ENCODE measurements at regions not wholly inside any gene's neighbourhood (a gene's known extent, or its start where the extent isn't known, plus 50 kb on each side); places are given as distances from the start of the nearest gene placed in this dataset.

GRCh38 chr4:57254754-57255153 is 144.6 kb upstream of the IGFBP7 start:
- DNase-seq (ENCODE audit: low read depth in 2 of 2) = no peak

- no peak for DNase-seq (ENCODE audit: low read depth in 2 of 2)
These were observed 138.9 kb upstream of the IGFBP7 start for GRCh38 chr4:57249083-57249482.

- DNase-seq (ENCODE audit: low read depth in 2 of 2) = no peak
These were observed 132.9 kb upstream of the IGFBP7 start for GRCh38 chr4:57243076-57243475.

- DNase-seq (ENCODE audit: low read depth in 2 of 2) = no peak
These were observed 124.1 kb upstream of the IGFBP7 start for GRCh38 chr4:57234252-57234775.

- no peak for DNase-seq (ENCODE audit: low read depth in 2 of 2)
These were observed 123.2 kb upstream of the IGFBP7 start for GRCh38 chr4:57233386-57233785.

- DNase-seq (ENCODE audit: low read depth in 2 of 2) = no peak
These were observed 121.6 kb upstream of the IGFBP7 start for GRCh38 chr4:57231781-57232180.

- no peak for DNase-seq (ENCODE audit: low read depth in 2 of 2)
These were observed 110.5 kb upstream of the IGFBP7 start for GRCh38 chr4:57220734-57221133.

GRCh38 chr4:57220172-57220571 is 110.0 kb upstream of the IGFBP7 start:
- DNase-seq (ENCODE audit: low read depth in 2 of 2) = no peak

GRCh38 chr4:57219431-57219830 is 109.2 kb upstream of the IGFBP7 start:
- no peak for DNase-seq (ENCODE audit: low read depth in 2 of 2)

GRCh38 chr4:57214654-57215411 is 104.6 kb upstream of the IGFBP7 start:
- DNase-seq (ENCODE audit: low read depth in 2 of 2) = no peak

- DNase-seq (ENCODE audit: low read depth in 2 of 2) = no peak
These were observed 100.9 kb upstream of the IGFBP7 start for GRCh38 chr4:57211131-57211530.

- DNase-seq (ENCODE audit: low read depth in 2 of 2) = no peak
These were observed 96.0 kb upstream of the IGFBP7 start for GRCh38 chr4:57206172-57206571.

- no peak for DNase-seq (ENCODE audit: low read depth in 2 of 2)
These were observed 95.4 kb upstream of the IGFBP7 start for GRCh38 chr4:57205580-57205979.

GRCh38 chr4:57200799-57201327 is 90.7 kb upstream of the IGFBP7 start:
- DNase-seq (ENCODE audit: low read depth in 2 of 2) = no peak

GRCh38 chr4:57199267-57199666 is 89.1 kb upstream of the IGFBP7 start:
- DNase-seq (ENCODE audit: low read depth in 2 of 2) = no peak

- no peak for DNase-seq (ENCODE audit: low read depth in 2 of 2)
These were observed 85.4 kb upstream of the IGFBP7 start for GRCh38 chr4:57195622-57196021.

- no peak for DNase-seq (ENCODE audit: low read depth in 2 of 2)
These were observed 84.0 kb upstream of the IGFBP7 start for GRCh38 chr4:57194068-57194611.

GRCh38 chr4:57193209-57193810 is 83.1 kb upstream of the IGFBP7 start:
- DNase-seq (ENCODE audit: low read depth in 2 of 2) = no peak

GRCh38 chr4:57191523-57192034 is 81.4 kb upstream of the IGFBP7 start:
- no peak for DNase-seq (ENCODE audit: low read depth in 2 of 2)

GRCh38 chr4:57190601-57191481 is 80.7 kb upstream of the IGFBP7 start:
- no peak for DNase-seq (ENCODE audit: low read depth in 2 of 2)

GRCh38 chr4:57187246-57187645 is 77.1 kb upstream of the IGFBP7 start:
- DNase-seq (ENCODE audit: low read depth in 2 of 2) = no peak

Data from stimulated activated CD8-positive, alpha-beta memory T cell treated with anti-CD3 and anti-CD28 coated beads, Interleukin-15, amount 100 ng/mL, for 48 hours (primary cell).